Neural cell (in vitro differentiated cells): ENCODE measurements at regions not wholly inside any gene's neighbourhood (a gene's known extent, or its start where the extent isn't known, plus 50 kb on each side); places are given as distances from the start of the nearest gene placed in this dataset.

Experiments used
- H2AFZ ChIP-seq: fragments of 200-600, 300-800 bp; sonication (generic), shearing (Covaris generic); 2 replicates; pipeline ENCODE4 v1.6.0; 2014; ENCODE audit warnings: low read depth, mild to moderate bottlenecking, antibody characterized with exemption, low read length, moderate library complexity
- H3F3A ChIP-seq: fragments of 200-600 bp; shearing (Covaris generic); 2 replicates; pipeline ENCODE4 v1.6.1; 2016; ENCODE audit warnings: mild to moderate bottlenecking, moderate library complexity, mixed read lengths, antibody characterized with exemption, low read length; ENCODE audit not compliant: insufficient read depth, poor library complexity, severe bottlenecking
- H3K27ac ChIP-seq: fragments of 200-600, 300-800 bp; sonication (generic), shearing (Covaris generic); 2 replicates; pipeline ENCODE4 v1.5.1; 2014; ENCODE audit warnings: mild to moderate bottlenecking, low read length, moderate library complexity
- H3K27me3 ChIP-seq: fragments of 300-800, 200-600 bp; sonication (generic), shearing (Covaris generic); 2 replicates; pipeline ENCODE4 v1.6.0; 2014; ENCODE audit warnings: mild to moderate bottlenecking, low read depth, low read length, moderate library complexity; ENCODE audit not compliant: insufficient read depth
- H3K36me3 ChIP-seq: fragments of 300-800, 200-600 bp; sonication (generic), shearing (Covaris generic); 2 replicates; pipeline ENCODE4 v1.5.1; 2014; ENCODE audit warnings: mild to moderate bottlenecking, antibody characterized with exemption, low read length, moderate library complexity; ENCODE audit not compliant: insufficient read depth
- H3K4me2 ChIP-seq: fragments of 300-800, 200-600 bp; sonication (generic), shearing (Covaris generic); 2 replicates; pipeline ENCODE4 v1.6.0; 2014; ENCODE audit warnings: mild to moderate bottlenecking, low read length
- H3K4me3 ChIP-seq: fragments of 300-800, 200-600 bp; sonication (generic), shearing (Covaris generic); 2 replicates; pipeline ENCODE4 v1.5.1; 2014; ENCODE audit warnings: mild to moderate bottlenecking, low read length, moderate library complexity
- H3K79me2 ChIP-seq: fragments of 200-600 bp; shearing (Covaris generic); replicated peaks from 2 replicates; pipeline ENCODE4 v1.6.0; 2014; ENCODE audit warnings: mild to moderate bottlenecking, low read length, moderate library complexity; ENCODE audit not compliant: insufficient read depth
- H3K9ac ChIP-seq: fragments of 300-800, 200-600 bp; sonication (generic), shearing (Covaris generic); 2 replicates; pipeline ENCODE4 v1.6.1; 2016; ENCODE audit warnings: mild to moderate bottlenecking, low read length, mixed read lengths
- H3K9me2 ChIP-seq: fragments of 200-600 bp; shearing (Covaris generic); 2 replicates; pipeline ENCODE4 v1.6.1; 2016; ENCODE audit warnings: mild to moderate bottlenecking, low read length, mixed read lengths; ENCODE audit not compliant: insufficient read depth
- H3K9me3 ChIP-seq: fragments of 200-600, 300-800 bp; sonication (generic), shearing (Covaris generic); 2 replicates; pipeline ENCODE4 v1.6.1; 2016; ENCODE audit warnings: mild to moderate bottlenecking, mixed run types, low read length, moderate library complexity, mixed read lengths
- H4K20me1 ChIP-seq: fragments of 200-600 bp; shearing (Covaris generic); 2 replicates; pipeline ENCODE4 v1.6.1; 2016; ENCODE audit warnings: mild to moderate bottlenecking, mixed run types; ENCODE audit not compliant: insufficient read depth
- CTCF ChIP-seq: fragments of 450-650 bp; IDR thresholded peaks from 2 replicates; pipeline ENCODE4 v1.5.1; 2014; ENCODE audit warnings: antibody characterized with exemption, mild to moderate bottlenecking, moderate library complexity; ENCODE audit not compliant: poor library complexity, severe bottlenecking
- EP300 ChIP-seq: fragments of 450-650 bp; conservative IDR thresholded peaks from 2 replicates; pipeline ENCODE4 v1.6.1; 2014; ENCODE audit warnings: antibody characterized with exemption, mild to moderate bottlenecking, moderate library complexity; ENCODE audit not compliant: poor library complexity, severe bottlenecking
- EZH2 ChIP-seq: fragments of 200-600, 300-800 bp; shearing (Covaris generic), sonication (generic); IDR thresholded peaks from 2 replicates; pipeline ENCODE4 v1.6.1; 2014; ENCODE audit warnings: antibody characterized with exemption, low read length, borderline replicate concordance, mild to moderate bottlenecking; ENCODE audit not compliant: insufficient read depth, poor library complexity, severe bottlenecking
- MXI1 ChIP-seq: fragments of 450-650 bp; conservative IDR thresholded peaks from 2 replicates; pipeline ENCODE4 v1.6.1; 2014; ENCODE audit warnings: antibody characterized with exemption, mild to moderate bottlenecking; ENCODE audit not compliant: poor library complexity, severe bottlenecking
- POLR2AphosphoS5 ChIP-seq: IDR thresholded peaks from 2 replicates; pipeline ENCODE4 v1.6.1; 2012
- RAD21 ChIP-seq: fragments of 450-650 bp; conservative IDR thresholded peaks from 2 replicates; pipeline ENCODE4 v1.6.1; 2014; ENCODE audit warnings: antibody characterized with exemption, mild to moderate bottlenecking, moderate library complexity
- SMC3 ChIP-seq: fragments of 450-650 bp; conservative IDR thresholded peaks from 2 replicates; pipeline ENCODE4 v1.6.1; 2014; ENCODE audit warnings: antibody characterized with exemption, mild to moderate bottlenecking, moderate library complexity; ENCODE audit not compliant: poor library complexity
- TAF1 ChIP-seq: IDR thresholded peaks from 2 replicates; pipeline ENCODE4 v1.6.1; 2012; ENCODE audit warnings: low read depth
- TF ChIP-seq, protein P1 (sequence below): IDR thresholded peaks from 2 replicates; pipeline ENCODE4 v1.6.1; 2012; ENCODE audit warnings: borderline replicate concordance

DNA sequence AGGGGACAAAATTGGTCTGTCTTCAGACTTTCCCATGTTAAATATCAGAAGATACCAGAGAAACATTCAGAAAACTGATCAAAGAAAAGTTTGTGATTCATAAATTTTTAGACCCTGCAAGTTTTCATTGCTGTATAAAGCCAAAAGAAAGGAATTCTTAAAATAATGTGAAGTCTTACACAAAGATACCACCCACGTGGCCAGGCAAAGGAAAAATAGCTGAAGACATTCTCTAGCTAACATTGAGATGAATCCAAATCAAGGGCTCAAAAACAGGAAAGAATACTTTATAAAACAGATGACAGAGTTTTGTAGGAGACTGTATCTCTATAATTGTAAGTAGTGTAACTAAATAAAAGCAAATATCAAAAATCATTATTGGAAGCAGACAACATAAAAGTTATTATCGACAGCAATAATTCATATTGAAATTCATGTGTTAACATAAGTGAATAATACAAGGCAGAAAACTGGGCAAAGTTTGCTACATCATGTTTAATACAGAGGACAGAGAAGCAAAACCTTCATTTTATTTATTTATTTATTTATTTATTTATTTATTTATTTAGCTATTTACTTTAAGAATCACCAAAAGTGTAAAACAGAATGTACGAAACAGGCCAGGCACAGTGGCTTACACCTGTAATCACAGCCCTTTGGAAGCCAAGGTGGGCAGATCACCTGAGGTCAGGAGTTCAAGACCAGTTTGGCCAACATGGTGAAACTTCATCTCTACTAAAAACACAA lies 204.6 kb upstream of the SLIT2 start:
- no peak overlapping the region for H3K4me2 ChIP-seq
- H4K20me1 ChIP-seq = no peaks in the 10 kb centered on the region
- H3K9ac ChIP-seq = no peak overlapping the region
- no peaks in the 10 kb centered on the region for H3F3A ChIP-seq
- no peaks in the 10 kb centered on the region for H3K79me2 ChIP-seq
- no peaks in the 10 kb centered on the region for H3K9me2 ChIP-seq
- TF ChIP-seq POLR2AphosphoS5 (no peak), TAF1 (no peak), EP300 (no peak), MXI1 (no peak), EZH2 (no peak), CTCF (no peak), RAD21 (no peak), SMC3 (no peak)
- TF ChIP-seq, protein P1, sequence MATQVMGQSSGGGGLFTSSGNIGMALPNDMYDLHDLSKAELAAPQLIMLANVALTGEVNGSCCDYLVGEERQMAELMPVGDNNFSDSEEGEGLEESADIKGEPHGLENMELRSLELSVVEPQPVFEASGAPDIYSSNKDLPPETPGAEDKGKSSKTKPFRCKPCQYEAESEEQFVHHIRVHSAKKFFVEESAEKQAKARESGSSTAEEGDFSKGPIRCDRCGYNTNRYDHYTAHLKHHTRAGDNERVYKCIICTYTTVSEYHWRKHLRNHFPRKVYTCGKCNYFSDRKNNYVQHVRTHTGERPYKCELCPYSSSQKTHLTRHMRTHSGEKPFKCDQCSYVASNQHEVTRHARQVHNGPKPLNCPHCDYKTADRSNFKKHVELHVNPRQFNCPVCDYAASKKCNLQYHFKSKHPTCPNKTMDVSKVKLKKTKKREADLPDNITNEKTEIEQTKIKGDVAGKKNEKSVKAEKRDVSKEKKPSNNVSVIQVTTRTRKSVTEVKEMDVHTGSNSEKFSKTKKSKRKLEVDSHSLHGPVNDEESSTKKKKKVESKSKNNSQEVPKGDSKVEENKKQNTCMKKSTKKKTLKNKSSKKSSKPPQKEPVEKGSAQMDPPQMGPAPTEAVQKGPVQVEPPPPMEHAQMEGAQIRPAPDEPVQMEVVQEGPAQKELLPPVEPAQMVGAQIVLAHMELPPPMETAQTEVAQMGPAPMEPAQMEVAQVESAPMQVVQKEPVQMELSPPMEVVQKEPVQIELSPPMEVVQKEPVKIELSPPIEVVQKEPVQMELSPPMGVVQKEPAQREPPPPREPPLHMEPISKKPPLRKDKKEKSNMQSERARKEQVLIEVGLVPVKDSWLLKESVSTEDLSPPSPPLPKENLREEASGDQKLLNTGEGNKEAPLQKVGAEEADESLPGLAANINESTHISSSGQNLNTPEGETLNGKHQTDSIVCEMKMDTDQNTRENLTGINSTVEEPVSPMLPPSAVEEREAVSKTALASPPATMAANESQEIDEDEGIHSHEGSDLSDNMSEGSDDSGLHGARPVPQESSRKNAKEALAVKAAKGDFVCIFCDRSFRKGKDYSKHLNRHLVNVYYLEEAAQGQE = no peak
- H2AFZ ChIP-seq = no peak overlapping the region
- H3K4me3 ChIP-seq = no peak overlapping the region
- no peaks in the 10 kb centered on the region for H3K27me3 ChIP-seq
- H3K9me3 ChIP-seq = no peaks in the 10 kb centered on the region
- no peaks in the 10 kb centered on the region for H3K36me3 ChIP-seq
- H3K27ac ChIP-seq = no peak overlapping the region

- Histone ChIP-seq H4K20me1 (no peaks in the 10 kb centered on the region), H3K9ac (no peak overlapping the region), H3K36me3 (no peaks in the 10 kb centered on the region), H2AFZ (no peak overlapping the region), H3K9me2 (no peaks in the 10 kb centered on the region), H3K79me2 (no peaks in the 10 kb centered on the region), H3K4me2 (no peak overlapping the region), H3K27me3 (no peaks in the 10 kb centered on the region), H3K9me3 (no peaks in the 10 kb centered on the region), H3F3A (peaks cover 2% of the 10 kb centered on the region), H3K4me3 (no peak overlapping the region), H3K27ac (no peak overlapping the region)
- TF ChIP-seq SMC3 = no peak
- TF ChIP-seq EP300 = no peak
- TF ChIP-seq, protein P1 = no peak
- TF ChIP-seq TAF1 = no peak
- no peak for TF ChIP-seq POLR2AphosphoS5
- TF ChIP-seq CTCF = no peak
- no peak for TF ChIP-seq EZH2
- no peak for TF ChIP-seq RAD21
- TF ChIP-seq MXI1 = no peak
Observed at GRCh38 chr4:20046179-20046578, 205.5 kb upstream of the SLIT2 start.
